Stomach (tissue), 4 donors: ENCODE measurements at regions not wholly inside any gene's neighbourhood (a gene's known extent, or its start where the extent isn't known, plus 50 kb on each side); places are given as distances from the start of the nearest gene placed in this dataset.

ENCODE experiments used
- CTCF ChIP-seq, 7 experiments: fragments of 450-650 bp in 4 of 7; fragments of 200-600 bp in 3 of 7; sonication (generic) in 3 of 7; IDR thresholded peaks; one replicate each; pipeline ENCODE4 v1.5.1; 2016 to 2019; ENCODE audit warnings: antibody characterized with exemption in 7 of 7, control low read depth in 2 of 7, mild to moderate bottlenecking in 1 of 7
- POLR2A ChIP-seq, 4 donors: fragments of 450-650 bp; IDR thresholded peaks; one replicate each; pipeline ENCODE4 v1.6.1; 2016; ENCODE audit warnings: antibody characterized with exemption in 4 of 4, control low read depth in 2 of 4, mild to moderate bottlenecking in 1 of 4, moderate library complexity in 1 of 4

- TF ChIP-seq CTCF (IDR thresholded peaks at IDR 0.05) (no peak), POLR2A (IDR thresholded peaks at IDR 0.05) (no peak)
These were observed 844.0 kb upstream of the FRG1 start for GRCh38 chr4:189096717-189097116.
